MM.1S (cell line): ENCODE measurements at regions not wholly inside any gene's neighbourhood (a gene's known extent, or its start where the extent isn't known, plus 50 kb on each side); places are given as distances from the start of the nearest gene placed in this dataset.

Source experiments
- EZH2 ChIP-seq: fragments of 300-600 bp; sonication (generic); optimal IDR thresholded peaks from 2 replicates; pipeline ENCODE3; 2017; ENCODE audit warnings: low read depth, mild to moderate bottlenecking, antibody characterized with exemption, low read length, mixed read lengths
- TF ChIP-seq, protein P1 (sequence below): fragments of 300-600 bp; sonication (generic); IDR thresholded peaks from 2 replicates; pipeline ENCODE4 v1.5.1; 2016; ENCODE audit warnings: antibody characterized with exemption, low read length, mixed read lengths

DNA sequence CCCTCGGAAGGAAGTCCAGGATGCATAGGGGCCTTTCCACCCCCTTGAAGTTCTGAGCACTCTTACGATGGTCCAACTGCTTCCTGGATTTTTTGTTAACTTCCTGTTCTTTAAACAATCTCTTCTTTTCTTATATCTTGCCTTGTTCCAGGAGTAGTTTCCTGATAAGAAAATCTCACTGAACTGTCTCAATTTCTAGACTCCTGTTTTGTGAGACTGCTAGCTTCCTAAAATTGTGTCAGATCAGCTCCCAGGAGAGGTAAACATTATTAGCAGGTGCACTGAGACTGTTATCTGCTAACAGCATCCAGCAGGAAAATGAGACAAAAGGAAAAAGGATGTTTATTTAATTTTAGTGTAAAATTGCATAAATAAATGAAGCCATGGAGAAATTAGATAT, 106.2 kb upstream of the PITRM1 start:
- TF ChIP-seq, protein P1, sequence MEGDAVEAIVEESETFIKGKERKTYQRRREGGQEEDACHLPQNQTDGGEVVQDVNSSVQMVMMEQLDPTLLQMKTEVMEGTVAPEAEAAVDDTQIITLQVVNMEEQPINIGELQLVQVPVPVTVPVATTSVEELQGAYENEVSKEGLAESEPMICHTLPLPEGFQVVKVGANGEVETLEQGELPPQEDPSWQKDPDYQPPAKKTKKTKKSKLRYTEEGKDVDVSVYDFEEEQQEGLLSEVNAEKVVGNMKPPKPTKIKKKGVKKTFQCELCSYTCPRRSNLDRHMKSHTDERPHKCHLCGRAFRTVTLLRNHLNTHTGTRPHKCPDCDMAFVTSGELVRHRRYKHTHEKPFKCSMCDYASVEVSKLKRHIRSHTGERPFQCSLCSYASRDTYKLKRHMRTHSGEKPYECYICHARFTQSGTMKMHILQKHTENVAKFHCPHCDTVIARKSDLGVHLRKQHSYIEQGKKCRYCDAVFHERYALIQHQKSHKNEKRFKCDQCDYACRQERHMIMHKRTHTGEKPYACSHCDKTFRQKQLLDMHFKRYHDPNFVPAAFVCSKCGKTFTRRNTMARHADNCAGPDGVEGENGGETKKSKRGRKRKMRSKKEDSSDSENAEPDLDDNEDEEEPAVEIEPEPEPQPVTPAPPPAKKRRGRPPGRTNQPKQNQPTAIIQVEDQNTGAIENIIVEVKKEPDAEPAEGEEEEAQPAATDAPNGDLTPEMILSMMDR: no peak
- no peak for TF ChIP-seq EZH2
